ENCODE measurements at regions not wholly inside any gene's neighbourhood (a gene's known extent, or its start where the extent isn't known, plus 50 kb on each side); places are given as distances from the start of the nearest gene placed in this dataset.

- Mint-ChIP-seq H3K36me3 (ENCODE audit: insufficient read depth) (peaks cover 8% of the 10 kb centered on the region), H3K27me3 (ENCODE audit: low read depth) (no peaks in the 10 kb centered on the region), H3K9me3 (no peaks in the 10 kb centered on the region), H3K4me3 (no peak overlapping the region), H3K4me1 (ENCODE audit: low read depth) (peaks cover 2% of the 10 kb centered on the region)
- ATAC-seq (no peak), DNase-seq (no peak)
These were observed 225.1 kb downstream of the TM9SF2 start for GRCh38 chr13:99726282-99726894.

- H3K4me1 Mint-ChIP-seq (ENCODE audit: low read depth), result peaks cover 2% of the 10 kb centered on the region
- H3K9me3 Mint-ChIP-seq, result no peaks in the 10 kb centered on the region
- ATAC-seq (no peak), DNase-seq (no peak)
- no peaks in the 10 kb centered on the region for H3K27me3 Mint-ChIP-seq (ENCODE audit: low read depth)
- H3K36me3 Mint-ChIP-seq (ENCODE audit: insufficient read depth), result peaks cover 8% of the 10 kb centered on the region
- no peak overlapping the region for H3K4me3 Mint-ChIP-seq
These were observed 224.4 kb downstream of the TM9SF2 start for GRCh38 chr13:99725644-99726043.

GRCh38 chr13:99724633-99725517 is 223.6 kb downstream of the TM9SF2 start:
- H3K4me3 Mint-ChIP-seq, result no peak overlapping the region
- ATAC-seq, result no peak
- DNase-seq, result no peak
- H3K36me3 Mint-ChIP-seq (ENCODE audit: insufficient read depth), result peaks cover 8% of the 10 kb centered on the region
- no peaks in the 10 kb centered on the region for H3K27me3 Mint-ChIP-seq (ENCODE audit: low read depth)
- peaks cover 2% of the 10 kb centered on the region for H3K4me1 Mint-ChIP-seq (ENCODE audit: low read depth)
- no peaks in the 10 kb centered on the region for H3K9me3 Mint-ChIP-seq

- H3K4me1 Mint-ChIP-seq (ENCODE audit: low read depth), result peaks cover 2% of the 10 kb centered on the region
- H3K9me3 Mint-ChIP-seq, result no peaks in the 10 kb centered on the region
- peaks cover 4% of the 10 kb centered on the region for H3K36me3 Mint-ChIP-seq (ENCODE audit: insufficient read depth)
These were observed 222.6 kb downstream of the TM9SF2 start for GRCh38 chr13:99723878-99724277.

GRCh38 chr13:99722931-99723330 is 221.7 kb downstream of the TM9SF2 start:
- Mint-ChIP-seq H3K36me3 (ENCODE audit: insufficient read depth) (peaks cover 4% of the 10 kb centered on the region), H3K27me3 (ENCODE audit: low read depth) (no peaks in the 10 kb centered on the region), H3K9me3 (no peaks in the 10 kb centered on the region)

More at GRCh38 chr13:99723878-99724277, 222.6 kb downstream of the TM9SF2 start:
- no peaks in the 10 kb centered on the region for H3K27me3 Mint-ChIP-seq (ENCODE audit: low read depth)
- DNase-seq (no peak), ATAC-seq (no peak)
- H3K4me3 Mint-ChIP-seq, result no peak overlapping the region

GRCh38 chr13:99722338-99722818 is 221.1 kb downstream of the TM9SF2 start:
- ATAC-seq (no peak), DNase-seq (no peak)
- Mint-ChIP-seq H3K9me3 (no peaks in the 10 kb centered on the region), H3K4me3 (no peak overlapping the region), H3K27me3 (ENCODE audit: low read depth) (no peaks in the 10 kb centered on the region), H3K4me1 (ENCODE audit: low read depth) (peaks cover 2% of the 10 kb centered on the region), H3K36me3 (ENCODE audit: insufficient read depth) (peaks cover 1% of the 10 kb centered on the region)

More at GRCh38 chr13:99722931-99723330, 221.7 kb downstream of the TM9SF2 start:
- H3K4me1 Mint-ChIP-seq (ENCODE audit: low read depth), result peaks cover 2% of the 10 kb centered on the region
- ATAC-seq (no peak), DNase-seq (no peak)
- H3K4me3 Mint-ChIP-seq, result no peak overlapping the region

- Mint-ChIP-seq H3K36me3 (ENCODE audit: insufficient read depth) (no peaks in the 10 kb centered on the region), H3K4me1 (ENCODE audit: low read depth) (peaks cover 2% of the 10 kb centered on the region), H3K27me3 (ENCODE audit: low read depth) (no peaks in the 10 kb centered on the region), H3K4me3 (no peak overlapping the region), H3K9me3 (no peaks in the 10 kb centered on the region)
- no peak for ATAC-seq
- DNase-seq, result no peak
These were observed 220.5 kb downstream of the TM9SF2 start for GRCh38 chr13:99721606-99722337.

GRCh38 chr13:99717959-99718674 is 216.8 kb downstream of the TM9SF2 start:
- no peaks in the 10 kb centered on the region for H3K9me3 Mint-ChIP-seq
- H3K4me1 Mint-ChIP-seq (ENCODE audit: low read depth), result peaks cover 2% of the 10 kb centered on the region
- ATAC-seq (no peak), DNase-seq (no peak)
- H3K27me3 Mint-ChIP-seq (ENCODE audit: low read depth), result no peaks in the 10 kb centered on the region
- no peak overlapping the region for H3K4me3 Mint-ChIP-seq
- peaks cover 2% of the 10 kb centered on the region for H3K36me3 Mint-ChIP-seq (ENCODE audit: insufficient read depth)

- H3K4me1 Mint-ChIP-seq (ENCODE audit: low read depth), result no peaks in the 10 kb centered on the region
- no peak for DNase-seq
- no peaks in the 10 kb centered on the region for H3K9me3 Mint-ChIP-seq
- no peaks in the 10 kb centered on the region for H3K27me3 Mint-ChIP-seq (ENCODE audit: low read depth)
- ATAC-seq, result no peak
- H3K36me3 Mint-ChIP-seq (ENCODE audit: insufficient read depth), result peaks cover 5% of the 10 kb centered on the region
- no peak overlapping the region for H3K4me3 Mint-ChIP-seq
These were observed 207.9 kb downstream of the TM9SF2 start for GRCh38 chr13:99709134-99709533.

GRCh38 chr13:99704390-99704789 is 203.1 kb downstream of the TM9SF2 start:
- Mint-ChIP-seq H3K27me3 (ENCODE audit: low read depth) (no peaks in the 10 kb centered on the region), H3K4me3 (no peak overlapping the region), H3K9me3 (no peaks in the 10 kb centered on the region), H3K4me1 (ENCODE audit: low read depth) (peaks cover 2% of the 10 kb centered on the region), H3K36me3 (ENCODE audit: insufficient read depth) (peaks cover 5% of the 10 kb centered on the region)
- ATAC-seq (no peak), DNase-seq (no peak)

GRCh38 chr13:99703908-99704307 is 202.6 kb downstream of the TM9SF2 start:
- Mint-ChIP-seq H3K4me1 (ENCODE audit: low read depth) (peaks cover 2% of the 10 kb centered on the region), H3K27me3 (ENCODE audit: low read depth) (no peaks in the 10 kb centered on the region), H3K4me3 (no peak overlapping the region), H3K9me3 (no peaks in the 10 kb centered on the region), H3K36me3 (ENCODE audit: insufficient read depth) (peaks cover 5% of the 10 kb centered on the region)
- ATAC-seq, result no peak
- DNase-seq, result no peak

- Mint-ChIP-seq H3K4me3 (no peak overlapping the region), H3K27me3 (ENCODE audit: low read depth) (no peaks in the 10 kb centered on the region), H3K9me3 (no peaks in the 10 kb centered on the region), H3K36me3 (ENCODE audit: insufficient read depth) (peaks cover 5% of the 10 kb centered on the region), H3K4me1 (ENCODE audit: low read depth) (peaks cover 2% of the 10 kb centered on the region)
- ATAC-seq (no peak), DNase-seq (no peak)
These were observed 201.5 kb downstream of the TM9SF2 start for GRCh38 chr13:99702687-99703319.

- DNase-seq (no peak), ATAC-seq (no peak)
- Mint-ChIP-seq H3K36me3 (ENCODE audit: insufficient read depth) (peaks cover 3% of the 10 kb centered on the region), H3K4me1 (ENCODE audit: low read depth) (peaks cover 2% of the 10 kb centered on the region), H3K9me3 (no peaks in the 10 kb centered on the region), H3K27me3 (ENCODE audit: low read depth) (no peaks in the 10 kb centered on the region), H3K4me3 (no peak overlapping the region)
These were observed 199.2 kb downstream of the TM9SF2 start for GRCh38 chr13:99700468-99700867.

- Mint-ChIP-seq H3K9me3 (no peaks in the 10 kb centered on the region), H3K4me1 (ENCODE audit: low read depth) (peaks cover 2% of the 10 kb centered on the region), H3K36me3 (ENCODE audit: insufficient read depth) (peaks cover 3% of the 10 kb centered on the region), H3K4me3 (no peak overlapping the region), H3K27me3 (ENCODE audit: low read depth) (no peaks in the 10 kb centered on the region)
- ATAC-seq (no peak), DNase-seq (no peak)
These were observed 197.5 kb downstream of the TM9SF2 start for GRCh38 chr13:99698816-99699099.
